A673 (cell line): ENCODE measurements at regions not wholly inside any gene's neighbourhood (a gene's known extent, or its start where the extent isn't known, plus 50 kb on each side); places are given as distances from the start of the nearest gene placed in this dataset.

Experiments
- BruUV-seq: library from RNA; stranded (reverse); fragments of 400-500 nt; replicated peaks from 2 replicates; lab custom pipeline; 2021; lab: Mats Ljungman, UMichigan
- CTCF ChIA-PET: fragments of 300-600 bp; sonication (Branson Sonifier 250); formaldehyde crosslinking; loops from one replicate; lab custom pipeline; 2022; ENCODE audit warnings: antibody characterized with exemption; lab: Charles Lee
- POLR2A ChIA-PET: fragments of 300-600 bp; sonication (Branson Sonifier 250); formaldehyde crosslinking; loops from one replicate; lab custom pipeline; 2022; ENCODE audit warnings: antibody characterized with exemption; ENCODE audit not compliant: low non-redundant PET; lab: Charles Lee
- DNase-seq: peaks from one replicate; pipeline ENCODE4 v3.0.0-alpha.2; 2015; ENCODE audit warnings: low spot score
- H3K27ac ChIP-seq: fragments of 200-600 bp; sonication (generic); 2 replicates; pipeline ENCODE4 v1.5.1; 2016; ENCODE audit warnings: mixed run types, low read depth, mild to moderate bottlenecking, mixed read lengths, antibody characterized with exemption, low read length; ENCODE audit not compliant: poor library complexity, severe bottlenecking
- H3K27me3 ChIP-seq: fragments of 200-600 bp; sonication (generic); replicated peaks from 2 replicates; pipeline ENCODE4 v1.6.1; 2017; ENCODE audit warnings: mixed run types, low read depth, mild to moderate bottlenecking, mixed read lengths, antibody characterized with exemption, low read length; ENCODE audit not compliant: insufficient read depth, poor library complexity
- H3K36me3 ChIP-seq: fragments of 200-600 bp; sonication (generic); 2 replicates; pipeline ENCODE4 v1.6.1; 2016; ENCODE audit warnings: mixed run types, mild to moderate bottlenecking, mixed read lengths, antibody characterized with exemption, low read length; ENCODE audit not compliant: insufficient read depth, poor library complexity, severe bottlenecking
- H3K4me1 ChIP-seq: fragments of 200-600 bp; sonication (generic); 2 replicates; pipeline ENCODE4 v1.6.1; 2017; ENCODE audit warnings: mixed run types, mild to moderate bottlenecking, mixed read lengths, antibody characterized with exemption, low read length; ENCODE audit not compliant: insufficient read depth, poor library complexity, severe bottlenecking
- H3K4me3 ChIP-seq: fragments of 200-600 bp; sonication (generic); 2 replicates; pipeline ENCODE4 v1.5.1; 2016; ENCODE audit warnings: low read depth, mixed run types, mild to moderate bottlenecking, mixed read lengths, low read length; ENCODE audit not compliant: poor library complexity, severe bottlenecking
- H3K9me3 ChIP-seq: fragments of 200-600 bp; sonication (generic); 2 replicates; pipeline ENCODE4 v1.6.1; 2016; ENCODE audit warnings: mixed run types, low read depth, mild to moderate bottlenecking, mixed read lengths, antibody characterized with exemption, low read length; ENCODE audit not compliant: poor library complexity, severe bottlenecking
- CTCF ChIP-seq: fragments of 300-800, 200-600 bp; sonication (generic); conservative IDR thresholded peaks from 2 replicates; pipeline ENCODE4 v1.5.1; 2017; ENCODE audit warnings: low read depth, mild to moderate bottlenecking, antibody characterized with exemption, low read length, moderate library complexity, mixed read lengths
- EZH2 ChIP-seq: fragments of 200-600 bp; sonication (generic); IDR thresholded peaks from 2 replicates; pipeline ENCODE4 v1.6.1; 2017; ENCODE audit warnings: borderline replicate concordance, low read depth, mild to moderate bottlenecking, mixed read lengths, antibody characterized with exemption, low read length; ENCODE audit not compliant: poor library complexity, severe bottlenecking
- intact Hi-C: fragments of 100-400 bp; cut with micrococcal nuclease; formaldehyde crosslinking; loops from one replicate; pipeline ENCODE4 v1.10.0; 2022; ENCODE audit not compliant: unreplicated experiment

DNA sequence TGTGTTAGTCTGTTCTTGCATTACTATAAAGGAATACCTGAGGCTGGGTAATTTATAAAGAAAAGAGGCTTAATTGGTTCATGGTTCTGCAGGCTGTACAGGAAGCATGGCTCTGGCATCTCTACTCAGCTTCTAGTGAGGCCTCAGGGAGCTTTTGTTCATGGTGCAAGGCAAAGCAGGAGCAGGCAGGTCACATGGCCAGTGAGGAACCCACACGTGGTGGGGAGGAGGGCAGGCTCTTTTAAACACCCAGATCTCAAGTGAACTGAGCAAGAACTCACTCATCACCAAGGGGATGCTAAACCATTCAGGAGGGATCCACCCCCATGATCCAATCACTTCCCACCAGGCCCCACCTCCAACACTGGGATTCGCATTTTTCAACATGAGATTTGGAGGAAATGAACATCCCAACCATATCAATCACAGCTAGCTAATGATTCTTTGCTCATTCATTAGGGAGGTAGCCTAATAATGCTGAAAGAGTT is 51.4 kb upstream of the RAP1A start:
- H3K4me3 ChIP-seq = no peak overlapping the region
- ChIA-PET POLR2A (no interaction called here), CTCF (no interaction called here)
- TF ChIP-seq EZH2 (no peak), CTCF (no peak)
- no TSS peak for BruUV-seq
- H3K9me3 ChIP-seq = no peaks in the 10 kb centered on the region
- no peaks in the 10 kb centered on the region for H3K36me3 ChIP-seq
- no peak for DNase-seq
- H3K27ac ChIP-seq = no peak overlapping the region
- H3K4me1 ChIP-seq = no peaks in the 10 kb centered on the region
- no peaks in the 10 kb centered on the region for H3K27me3 ChIP-seq
- intact Hi-C loops = no loop called here
